NCI-H748 (cell line): ENCODE measurements at regions not wholly inside any gene's neighbourhood (a gene's known extent, or its start where the extent isn't known, plus 50 kb on each side); places are given as distances from the start of the nearest gene placed in this dataset.
"Not testable (repeated sequence)": the region's sequence is repeated elsewhere in the genome, so short reads cannot be mapped to it uniquely, and the experiment has no call there.

ENCODE experiments used
- DNase-seq: peaks from one replicate; lab custom pipeline; 2025; ENCODE audit not compliant: unreplicated experiment; lab: John Stamatoyannopoulos, UW

- DNase-seq: no peak
Observed at GRCh38 chr9:82489201-82489821, 500.7 kb downstream of the SPATA31D1 start.

- DNase-seq: no peak
Observed at GRCh38 chr9:82490019-82490499, 501.5 kb downstream of the SPATA31D1 start.

GRCh38 chr9:82490821-82491220 is 502.2 kb downstream of the SPATA31D1 start:
- not testable (repeated sequence) for DNase-seq

- DNase-seq: no peak
Observed at GRCh38 chr9:82491604-82492003, 503.0 kb downstream of the SPATA31D1 start.

- no peak for DNase-seq
Observed at GRCh38 chr9:82492274-82492673, 503.7 kb downstream of the SPATA31D1 start.

- no peak for DNase-seq
Observed at GRCh38 chr9:82495884-82496777, 507.6 kb downstream of the SPATA31D1 start.

GRCh38 chr9:82498541-82499317 is 510.2 kb downstream of the SPATA31D1 start:
- DNase-seq: no peak

GRCh38 chr9:82499337-82499736 is 510.8 kb downstream of the SPATA31D1 start:
- DNase-seq: no peak

GRCh38 chr9:82504620-82505019 is 516.0 kb downstream of the SPATA31D1 start:
- no peak for DNase-seq

- DNase-seq: no peak
Observed at GRCh38 chr9:82511626-82512025, 523.1 kb downstream of the SPATA31D1 start.

- no peak for DNase-seq
Observed at GRCh38 chr9:82512728-82513127, 524.2 kb downstream of the SPATA31D1 start.

- DNase-seq: no peak
Observed at GRCh38 chr9:82513242-82513751, 524.7 kb downstream of the SPATA31D1 start.

- no peak for DNase-seq
Observed at GRCh38 chr9:82513976-82514735, 525.6 kb downstream of the SPATA31D1 start.

- DNase-seq: no peak
Observed at GRCh38 chr9:82518868-82519267, 530.3 kb downstream of the SPATA31D1 start.

GRCh38 chr9:82519332-82519731 is 530.8 kb downstream of the SPATA31D1 start:
- no peak for DNase-seq

GRCh38 chr9:82524407-82524806 is 535.8 kb downstream of the SPATA31D1 start:
- no peak for DNase-seq

- DNase-seq: no peak
Observed at GRCh38 chr9:82526577-82526976, 536.4 kb downstream of the RASEF start.

GRCh38 chr9:82531795-82532194 is 531.1 kb downstream of the RASEF start:
- no peak for DNase-seq

GRCh38 chr9:82532504-82533180 is 530.3 kb downstream of the RASEF start:
- peak; percentile 52 for DNase-seq

GRCh38 chr9:82535432-82535998 is 527.4 kb downstream of the RASEF start:
- no peak for DNase-seq
